ENCODE measurements at regions not wholly inside any gene's neighbourhood (a gene's known extent, or its start where the extent isn't known, plus 50 kb on each side); places are given as distances from the start of the nearest gene placed in this dataset.

DNA sequence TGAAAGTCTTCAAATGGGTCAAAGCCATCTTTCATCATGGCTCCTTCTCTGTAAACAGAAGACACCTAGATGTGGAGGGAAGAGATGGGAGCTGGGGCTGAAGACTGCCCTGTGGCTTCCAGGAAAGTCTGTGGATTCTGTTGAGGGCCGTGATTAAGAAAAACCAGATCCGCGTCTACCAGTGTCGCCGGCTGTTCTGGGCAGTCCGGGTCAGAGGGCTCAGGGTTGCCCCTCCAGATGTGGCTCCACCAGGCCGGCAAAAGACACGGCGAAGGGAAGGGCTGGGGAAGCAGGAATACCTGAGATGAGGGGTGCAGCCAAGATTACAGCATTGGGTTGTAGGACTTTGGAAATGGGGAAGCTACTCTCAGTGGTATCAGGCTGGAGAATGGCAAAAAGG lies 162.6 kb downstream of the RHOU start:
- CTCF ChIA-PET: no interaction called here

DNA sequence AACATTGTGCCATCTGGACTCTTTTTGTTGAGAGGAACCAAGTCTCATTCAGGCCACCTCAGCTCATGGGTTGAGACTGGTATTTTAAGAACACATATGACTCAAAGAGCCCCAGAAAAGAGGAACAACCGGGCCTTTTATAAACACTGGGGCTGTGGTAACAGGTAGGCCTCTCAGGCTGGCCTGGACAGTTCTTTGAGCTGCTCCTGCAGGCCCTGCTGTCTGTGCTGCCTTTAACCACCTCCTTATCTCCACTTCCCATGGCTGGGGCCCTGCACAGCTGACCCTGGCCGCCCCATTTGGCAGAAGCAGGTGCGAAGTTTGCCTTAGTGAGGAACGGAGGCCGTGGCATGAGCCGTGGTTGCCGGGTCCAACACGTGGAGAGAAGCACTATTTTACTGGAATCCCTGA lies 163.3 kb downstream of the RHOU start:
- in situ Hi-C loops (cut with HindIII; ENCODE audit: low pct_unique_long_range_greater_than_20kb, low sequenced_read_pairs): no loop called here
- intact Hi-C loops (cut with micrococcal nuclease; ENCODE audit: unreplicated experiment): no loop called here
- Histone ChIP-seq H3K4me1 (ENCODE audit: control insufficient read depth, insufficient read depth, low read length) (peaks cover 17% of the 10 kb centered on the region), H3K36me3 (ENCODE audit: control insufficient read depth, insufficient read depth, low read length) (no peaks in the 10 kb centered on the region), H3K27me3 (ENCODE audit: control insufficient read depth, insufficient read depth, low read length) (no peaks in the 10 kb centered on the region), H3K4me3 (ENCODE audit: low read depth in 2 of 2, low read length in 2 of 2) (no peak overlapping the region), H3K27ac (ENCODE audit: low read length) (no peak overlapping the region), H3K9me3 (ENCODE audit: control insufficient read depth, insufficient read depth, low read depth, low read length) (no peaks in the 10 kb centered on the region)
- DNase-seq (ENCODE audit: low read depth, low spot score): no peak
- ChIA-PET CTCF (no interaction called here), POLR2A (no interaction called here)
- ATAC-seq: no peak
- BruUV-seq (replicated peaks): no TSS peak
- TF ChIP-seq CTCF (IDR thresholded peaks at IDR 0.05) (no peak), POLR2AphosphoS5 (IDR thresholded peaks at IDR 0.05; ENCODE audit: low read depth, low read length) (no peak), TCF7L2 (IDR thresholded peaks at IDR 0.05; ENCODE audit: low read depth, low read length) (no peak), SIN3A (IDR thresholded peaks at IDR 0.05; ENCODE audit: borderline replicate concordance, insufficient read depth, low read depth, low read length) (no peak)
- TF ChIP-seq, protein P1, sequence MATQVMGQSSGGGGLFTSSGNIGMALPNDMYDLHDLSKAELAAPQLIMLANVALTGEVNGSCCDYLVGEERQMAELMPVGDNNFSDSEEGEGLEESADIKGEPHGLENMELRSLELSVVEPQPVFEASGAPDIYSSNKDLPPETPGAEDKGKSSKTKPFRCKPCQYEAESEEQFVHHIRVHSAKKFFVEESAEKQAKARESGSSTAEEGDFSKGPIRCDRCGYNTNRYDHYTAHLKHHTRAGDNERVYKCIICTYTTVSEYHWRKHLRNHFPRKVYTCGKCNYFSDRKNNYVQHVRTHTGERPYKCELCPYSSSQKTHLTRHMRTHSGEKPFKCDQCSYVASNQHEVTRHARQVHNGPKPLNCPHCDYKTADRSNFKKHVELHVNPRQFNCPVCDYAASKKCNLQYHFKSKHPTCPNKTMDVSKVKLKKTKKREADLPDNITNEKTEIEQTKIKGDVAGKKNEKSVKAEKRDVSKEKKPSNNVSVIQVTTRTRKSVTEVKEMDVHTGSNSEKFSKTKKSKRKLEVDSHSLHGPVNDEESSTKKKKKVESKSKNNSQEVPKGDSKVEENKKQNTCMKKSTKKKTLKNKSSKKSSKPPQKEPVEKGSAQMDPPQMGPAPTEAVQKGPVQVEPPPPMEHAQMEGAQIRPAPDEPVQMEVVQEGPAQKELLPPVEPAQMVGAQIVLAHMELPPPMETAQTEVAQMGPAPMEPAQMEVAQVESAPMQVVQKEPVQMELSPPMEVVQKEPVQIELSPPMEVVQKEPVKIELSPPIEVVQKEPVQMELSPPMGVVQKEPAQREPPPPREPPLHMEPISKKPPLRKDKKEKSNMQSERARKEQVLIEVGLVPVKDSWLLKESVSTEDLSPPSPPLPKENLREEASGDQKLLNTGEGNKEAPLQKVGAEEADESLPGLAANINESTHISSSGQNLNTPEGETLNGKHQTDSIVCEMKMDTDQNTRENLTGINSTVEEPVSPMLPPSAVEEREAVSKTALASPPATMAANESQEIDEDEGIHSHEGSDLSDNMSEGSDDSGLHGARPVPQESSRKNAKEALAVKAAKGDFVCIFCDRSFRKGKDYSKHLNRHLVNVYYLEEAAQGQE (IDR thresholded peaks at IDR 0.05; ENCODE audit: insufficient read depth in 1 of 2, low read depth in 2 of 2, low read length in 1 of 2): no peak

More for the DNA sequence above, 162.6 kb downstream of the RHOU start:
- Histone ChIP-seq H3K27ac (ENCODE audit: low read length) (no peak overlapping the region), H3K9me3 (ENCODE audit: control insufficient read depth, insufficient read depth, low read depth, low read length) (no peaks in the 10 kb centered on the region), H3K4me3 (ENCODE audit: low read depth in 2 of 2, low read length in 2 of 2) (no peak overlapping the region), H3K36me3 (ENCODE audit: control insufficient read depth, insufficient read depth, low read length) (no peaks in the 10 kb centered on the region), H3K4me1 (ENCODE audit: control insufficient read depth, insufficient read depth, low read length) (peaks cover 11% of the 10 kb centered on the region; the same call in 1 of the 2 replicates), H3K27me3 (ENCODE audit: control insufficient read depth, insufficient read depth, low read length) (no peaks in the 10 kb centered on the region)
- POLR2A ChIA-PET: no interaction called here
- BruUV-seq (replicated peaks): no TSS peak
- intact Hi-C loops (cut with micrococcal nuclease; ENCODE audit: unreplicated experiment) (no loop called here), in situ Hi-C loops (cut with HindIII; ENCODE audit: low pct_unique_long_range_greater_than_20kb, low sequenced_read_pairs) (no loop called here)
- TF ChIP-seq POLR2AphosphoS5 (IDR thresholded peaks at IDR 0.05; ENCODE audit: low read depth, low read length): no peak
- TF ChIP-seq CTCF (IDR thresholded peaks at IDR 0.05): no peak
- TF ChIP-seq SIN3A (IDR thresholded peaks at IDR 0.05; ENCODE audit: borderline replicate concordance, insufficient read depth, low read depth, low read length): no peak
- DNase-seq (ENCODE audit: low read depth, low spot score) (no peak), ATAC-seq (no peak)

Measured in Panc1 (cell line).